CD4-positive, alpha-beta T cell treated with Interferon gamma for 1 hour (primary cell): ENCODE measurements at regions not wholly inside any gene's neighbourhood (a gene's known extent, or its start where the extent isn't known, plus 50 kb on each side); places are given as distances from the start of the nearest gene placed in this dataset.
A peak's percentile ranks its signal among the peaks of the same experiment; 100 is the strongest.
"Not testable (repeated sequence)": the region's sequence is repeated elsewhere in the genome, so short reads cannot be mapped to it uniquely, and the experiment has no call there.

Experiments used
- DNase-seq: peaks from one replicate; pipeline ENCODE4 v3.0.0-alpha.2; 2020

- no peak for DNase-seq
These were observed 202.7 kb upstream of the PRSS58 start for GRCh38 chr7:142460402-142461117.

- DNase-seq = peak; percentile 20
These were observed 201.7 kb upstream of the PRSS58 start for GRCh38 chr7:142459551-142459963.

- DNase-seq = no peak
These were observed 199.4 kb upstream of the PRSS58 start for GRCh38 chr7:142457146-142457703.

GRCh38 chr7:142455392-142455791, 197.5 kb upstream of the PRSS58 start:
- no peak for DNase-seq

GRCh38 chr7:142454862-142455261, 197.0 kb upstream of the PRSS58 start:
- peak; percentile 58 for DNase-seq

GRCh38 chr7:142452791-142453190, 194.9 kb upstream of the PRSS58 start:
- no peak for DNase-seq

GRCh38 chr7:142451817-142452216, 194.0 kb upstream of the PRSS58 start:
- DNase-seq = no peak

GRCh38 chr7:142451296-142451695, 193.4 kb upstream of the PRSS58 start:
- DNase-seq = no peak

GRCh38 chr7:142450695-142451094, 192.8 kb upstream of the PRSS58 start:
- DNase-seq = no peak

GRCh38 chr7:142450206-142450605, 192.3 kb upstream of the PRSS58 start:
- DNase-seq = no peak

- not testable (repeated sequence) for DNase-seq
These were observed 191.0 kb upstream of the PRSS58 start for GRCh38 chr7:142448857-142449256.

- DNase-seq = no peak
These were observed 189.9 kb upstream of the PRSS58 start for GRCh38 chr7:142447762-142448161.

- peak; percentile 32 for DNase-seq
These were observed 187.3 kb upstream of the PRSS58 start for GRCh38 chr7:142445019-142445686.

- DNase-seq = no peak
These were observed 185.6 kb upstream of the PRSS58 start for GRCh38 chr7:142443216-142444010.

- DNase-seq = no peak
These were observed 184.5 kb upstream of the PRSS58 start for GRCh38 chr7:142442396-142442795.

GRCh38 chr7:142440906-142441411, 183.1 kb upstream of the PRSS58 start:
- no peak for DNase-seq

GRCh38 chr7:142440219-142440905, 182.5 kb upstream of the PRSS58 start:
- DNase-seq = no peak

GRCh38 chr7:142439739-142440138, 181.9 kb upstream of the PRSS58 start:
- no peak for DNase-seq

GRCh38 chr7:142438923-142439515, 181.2 kb upstream of the PRSS58 start:
- no peak for DNase-seq

- peak; percentile 19 for DNase-seq
These were observed 180.5 kb upstream of the PRSS58 start for GRCh38 chr7:142438235-142438922.

GRCh38 chr7:142437741-142438140, 179.9 kb upstream of the PRSS58 start:
- no peak for DNase-seq

- DNase-seq = no peak
These were observed 178.7 kb upstream of the PRSS58 start for GRCh38 chr7:142436601-142437000.
